HS-27A (cell line): ENCODE measurements at regions not wholly inside any gene's neighbourhood (a gene's known extent, or its start where the extent isn't known, plus 50 kb on each side); places are given as distances from the start of the nearest gene placed in this dataset.

Source experiments
- DNase-seq: peaks from one replicate; pipeline ENCODE4 v3.0.0-alpha.2; 2012; ENCODE audit warnings: low read depth, missing footprints

DNA sequence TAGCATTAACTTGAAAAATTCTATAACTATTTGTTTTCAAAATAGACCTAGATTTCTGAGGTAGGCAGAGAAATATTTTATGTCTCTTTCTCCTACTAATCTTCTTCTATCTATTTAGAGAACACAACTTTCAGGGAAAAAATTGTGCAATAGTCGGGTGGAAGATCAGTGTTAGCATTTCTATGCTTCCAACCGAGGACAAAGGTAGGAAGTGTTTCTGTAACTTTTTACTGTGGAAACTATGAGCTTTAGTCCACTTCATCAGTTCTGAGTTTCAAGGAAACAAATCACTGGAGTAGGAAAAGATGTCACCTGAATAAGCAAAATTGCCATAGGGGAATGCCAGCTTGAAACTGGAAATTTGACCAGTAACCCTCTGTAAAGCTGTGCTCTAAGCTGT, 207.7 kb upstream of the CTAGE1 start:
- no peak for DNase-seq

DNA sequence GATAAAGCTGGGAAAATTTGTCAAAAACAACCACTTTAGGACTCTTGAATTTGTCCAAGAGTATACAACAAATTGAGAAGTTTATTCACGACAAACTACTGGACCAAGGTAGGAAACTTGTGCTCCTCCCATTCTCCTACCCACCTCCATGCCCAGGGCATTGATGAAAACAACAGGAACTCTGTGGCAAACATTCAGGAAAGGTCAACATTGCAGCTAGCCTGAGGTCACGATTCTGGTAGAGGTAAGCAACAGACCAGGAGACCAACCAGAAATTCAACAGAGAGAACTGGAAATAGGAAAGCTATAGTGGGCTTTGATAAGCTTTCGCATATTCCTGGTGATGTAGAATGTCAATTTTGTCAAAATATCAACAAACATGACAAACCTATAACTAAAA, 209.1 kb upstream of the CTAGE1 start:
- DNase-seq = no peak

DNA sequence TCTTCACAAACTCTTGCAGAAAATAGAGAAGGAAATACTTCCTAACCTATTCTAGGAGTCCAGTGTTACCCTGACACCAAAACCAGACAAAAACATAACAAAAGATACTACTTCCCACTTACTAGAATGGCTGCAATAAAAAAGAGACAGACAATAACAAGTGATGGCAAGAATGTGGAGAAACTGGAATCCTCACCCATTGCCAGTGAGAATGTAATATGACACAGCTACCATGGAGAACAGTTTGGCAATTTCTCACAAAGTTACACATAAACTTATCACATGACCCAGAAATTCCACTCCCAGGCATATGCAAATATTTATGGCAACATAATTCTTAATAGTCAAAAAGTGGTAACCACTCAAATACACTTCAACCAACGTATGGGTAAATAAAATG, 209.8 kb upstream of the CTAGE1 start:
- DNase-seq = no peak

DNA sequence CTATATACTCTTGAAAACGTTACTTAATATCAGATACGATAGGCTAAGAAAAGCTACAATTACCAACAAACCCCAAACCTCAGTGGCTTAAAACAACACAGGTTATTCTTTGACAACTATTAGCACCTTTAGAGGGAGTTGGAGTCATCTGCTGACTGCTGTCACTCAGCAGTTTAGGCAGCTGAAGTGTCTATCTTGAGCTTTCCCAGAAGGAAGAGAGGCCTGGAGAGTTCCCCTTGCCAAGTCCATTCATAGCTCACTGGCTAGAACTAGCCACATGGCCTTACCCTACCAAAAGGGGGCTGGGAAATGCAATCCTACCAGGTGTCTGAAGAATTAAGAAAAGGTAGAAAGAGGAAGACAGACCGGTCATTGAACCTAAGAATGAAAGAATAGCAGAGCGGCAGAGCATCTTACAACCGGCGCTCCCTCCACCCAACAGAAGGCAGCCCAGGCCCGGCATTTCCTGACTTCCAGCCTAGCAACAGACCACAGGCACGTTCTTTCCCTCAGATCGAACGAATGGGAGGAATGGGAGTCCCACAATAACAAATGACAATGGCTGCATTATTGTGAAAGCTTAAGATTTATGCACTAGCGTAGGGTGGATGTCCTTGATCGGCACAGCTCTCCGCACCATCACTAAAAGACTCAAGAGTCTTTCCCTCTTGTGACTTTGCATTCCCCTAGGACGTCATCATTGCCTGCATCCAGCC, 211.2 kb upstream of the CTAGE1 start:
- DNase-seq = no peak

DNA sequence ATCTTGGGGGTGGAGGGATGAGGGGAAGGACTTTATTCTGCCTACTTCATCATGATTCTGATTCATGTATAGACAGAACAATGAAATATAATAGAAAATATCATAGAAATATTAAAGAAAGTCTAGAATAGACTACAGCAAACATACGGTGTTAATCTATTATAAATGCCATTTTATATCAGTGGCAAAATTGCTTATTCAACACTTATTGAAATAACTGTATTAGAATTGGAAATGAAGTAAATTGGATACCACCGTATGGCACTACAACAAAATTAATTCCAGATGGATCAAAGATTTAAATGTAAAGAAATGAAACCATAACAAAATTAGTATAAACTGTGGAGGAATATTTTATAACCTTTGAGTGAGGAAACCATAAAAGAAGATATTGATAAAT, 213.3 kb upstream of the CTAGE1 start:
- no peak for DNase-seq

DNA sequence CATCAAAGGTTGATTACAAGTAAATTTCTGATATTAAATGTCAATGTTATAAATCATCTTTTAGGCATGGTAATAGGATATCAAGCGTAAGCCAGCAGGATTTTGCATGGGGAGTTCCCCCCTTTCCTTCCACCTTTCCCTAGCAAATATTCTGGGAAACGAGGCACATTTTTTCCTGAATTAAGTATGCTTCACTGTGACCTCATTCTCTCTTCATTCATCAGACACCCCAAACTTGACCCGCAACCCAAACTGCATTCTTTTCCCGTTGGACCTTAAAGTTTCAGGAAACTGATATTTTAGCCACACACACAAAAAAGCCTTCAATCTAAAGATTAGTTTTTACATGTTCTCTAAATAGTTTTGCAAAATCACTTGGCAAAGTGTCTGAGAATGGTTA, 214.5 kb upstream of the CTAGE1 start:
- DNase-seq = peak; percentile 29

DNA sequence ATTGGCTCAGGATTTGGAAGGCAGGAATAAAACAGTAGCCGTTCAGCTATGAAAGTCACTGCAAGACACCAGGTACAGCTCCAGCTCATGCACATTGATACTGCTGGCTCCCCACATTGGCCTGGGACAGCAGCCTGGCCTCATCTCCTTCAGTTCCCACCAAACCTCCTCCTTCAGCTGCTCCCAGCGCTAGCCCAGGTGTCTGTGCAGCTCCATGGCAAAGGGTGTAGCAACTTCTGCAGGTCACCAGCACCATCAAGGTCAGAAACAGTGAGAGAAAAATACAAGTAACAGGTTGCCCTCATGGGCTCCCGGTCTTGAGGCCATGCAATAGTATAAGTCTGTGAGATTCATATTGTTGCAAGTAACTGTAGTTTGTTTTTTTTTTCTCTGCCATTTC, 216.7 kb upstream of the CTAGE1 start:
- DNase-seq = no peak

DNA sequence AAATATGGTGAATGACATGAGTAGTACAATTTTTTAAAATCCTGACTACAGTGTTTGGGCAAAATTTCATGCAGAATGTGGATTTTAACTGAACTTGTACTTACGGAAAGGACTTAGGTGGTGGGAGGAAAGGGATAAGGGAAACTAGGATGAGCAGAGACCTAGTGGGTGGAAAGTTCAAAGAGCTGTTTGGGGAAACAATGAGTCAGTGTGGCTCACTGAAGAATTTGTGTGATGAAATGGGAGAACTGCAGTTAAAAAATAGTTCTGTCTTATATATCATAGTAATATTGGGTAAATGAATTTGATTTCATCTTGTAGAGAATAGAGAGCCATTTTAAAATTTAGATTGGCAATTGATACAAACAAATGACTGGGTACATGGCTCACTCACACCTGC, 220.1 kb upstream of the CTAGE1 start:
- peak; percentile 49 for DNase-seq

DNA sequence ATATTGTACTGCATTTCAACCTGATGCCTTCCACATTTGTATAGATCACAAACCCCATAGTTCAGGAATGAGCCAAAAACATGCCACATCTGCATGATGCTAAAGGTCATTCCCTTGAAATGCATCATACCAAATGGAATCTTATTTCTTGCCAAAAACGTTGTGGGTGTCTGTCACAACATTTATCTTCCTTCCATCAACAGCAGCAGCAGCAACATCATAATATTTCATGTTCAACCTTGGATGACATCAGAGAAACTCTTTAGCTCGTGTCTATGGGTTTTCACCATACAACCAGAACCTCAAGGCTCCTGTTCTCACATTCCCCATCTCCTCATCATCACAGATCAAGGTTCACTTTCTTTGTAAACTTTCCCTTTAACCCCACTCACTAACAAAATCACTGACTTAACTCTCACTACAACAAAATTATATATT, 221.3 kb upstream of the CTAGE1 start:
- DNase-seq = peak; percentile 87

DNA sequence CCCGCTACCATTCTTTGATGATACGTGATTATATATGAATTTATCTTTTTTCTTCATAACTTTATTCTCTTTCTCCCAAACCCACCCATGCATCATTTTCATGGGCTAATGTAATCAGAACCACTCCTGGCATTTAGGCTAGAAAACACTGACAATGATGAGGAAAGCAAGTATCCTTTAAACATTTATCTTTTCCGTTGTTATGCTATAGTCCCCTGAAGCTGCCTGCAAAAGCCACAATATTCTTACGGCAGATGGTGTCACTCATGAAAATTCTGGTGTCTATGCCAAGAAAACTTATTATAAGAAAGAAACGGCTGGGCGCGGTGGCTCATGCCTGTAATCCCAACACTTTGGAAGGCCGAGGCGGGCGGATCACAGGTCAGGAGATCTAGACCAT, 221.8 kb upstream of the CTAGE1 start:
- DNase-seq = peak; percentile 30

DNA sequence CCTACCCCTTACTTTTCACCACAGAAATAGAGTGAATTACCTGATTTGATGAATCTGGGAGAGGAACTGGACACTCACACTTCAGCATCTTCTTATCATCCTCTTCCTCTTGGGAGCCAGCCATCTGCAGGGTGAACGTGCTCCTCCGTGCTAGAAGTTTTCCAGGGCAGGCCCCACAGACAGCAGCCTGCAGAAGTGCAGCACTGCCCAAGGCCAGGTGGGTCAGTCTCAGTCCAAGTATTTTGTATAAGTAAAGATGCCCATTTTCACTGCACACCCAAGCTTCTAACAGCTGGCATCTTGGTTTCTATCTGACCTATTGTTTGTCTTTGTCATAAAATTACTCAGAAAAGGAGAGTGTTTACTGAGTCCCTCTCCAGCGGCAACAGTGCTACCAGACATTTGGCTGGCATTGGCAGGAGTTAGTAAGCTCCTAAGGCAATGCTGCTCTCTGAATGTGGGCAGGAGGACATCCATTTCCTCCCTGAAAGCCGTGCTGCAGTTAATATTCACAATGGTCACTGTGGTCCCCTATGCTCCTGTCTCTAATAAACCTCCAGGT, 222.6 kb upstream of the CTAGE1 start:
- no peak for DNase-seq

DNA sequence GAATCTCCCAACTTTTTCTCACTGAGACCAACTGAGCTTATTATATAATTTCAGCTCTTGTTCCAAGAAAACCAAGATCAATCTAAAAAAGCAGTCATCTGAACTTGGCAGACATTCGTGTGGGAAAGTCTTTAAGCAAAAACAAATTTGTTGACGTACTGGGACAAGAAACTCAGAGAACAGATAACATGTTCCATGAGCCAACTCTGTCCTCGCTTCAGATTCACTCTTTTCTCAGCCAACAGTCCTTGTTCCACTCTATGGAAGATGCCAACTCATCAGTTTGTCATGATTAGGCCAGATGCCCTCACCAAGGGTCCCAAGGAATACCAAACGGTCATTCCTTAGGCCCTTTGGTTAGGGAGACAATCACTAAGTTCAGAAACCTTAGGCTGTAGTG, 224.2 kb upstream of the CTAGE1 start:
- no peak for DNase-seq

DNA sequence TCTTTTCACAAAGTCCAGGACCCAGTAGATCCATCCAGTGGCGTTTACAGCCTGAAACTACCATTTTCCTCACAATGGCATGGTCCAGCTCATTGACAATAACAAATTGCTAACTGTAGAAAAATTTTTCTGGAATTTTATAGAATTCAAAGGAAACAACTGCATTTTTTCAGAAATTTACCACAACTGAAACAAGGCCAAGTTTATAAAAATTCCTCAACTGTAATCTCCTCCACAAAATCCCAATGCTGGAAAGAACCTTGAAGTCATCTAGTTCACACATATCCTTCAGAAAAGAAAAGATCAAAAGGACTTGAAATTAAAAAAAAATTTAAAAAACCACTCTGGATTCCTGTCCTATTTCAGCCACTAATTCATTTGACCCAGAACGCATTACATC, 226.0 kb upstream of the CTAGE1 start:
- DNase-seq = peak; percentile 50

DNA sequence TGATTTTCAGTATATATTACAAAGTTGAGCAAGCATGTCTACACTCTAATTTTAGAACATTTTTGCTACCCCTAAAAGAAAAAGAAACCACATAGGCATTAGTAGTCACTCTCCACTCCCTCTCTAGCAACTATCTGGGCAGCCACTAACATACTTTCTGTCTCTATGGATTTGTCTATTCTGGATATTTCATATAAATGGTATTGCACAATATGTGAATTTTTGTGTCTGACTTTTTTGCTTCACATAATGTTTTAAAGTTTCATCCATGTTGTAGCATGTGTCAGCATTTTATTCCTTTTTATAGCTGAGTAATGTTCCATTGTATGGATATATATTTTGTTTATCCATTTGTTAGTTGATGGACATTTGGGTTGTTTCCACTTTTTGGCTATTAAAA, 232.5 kb upstream of the CTAGE1 start:
- DNase-seq = no peak

DNA sequence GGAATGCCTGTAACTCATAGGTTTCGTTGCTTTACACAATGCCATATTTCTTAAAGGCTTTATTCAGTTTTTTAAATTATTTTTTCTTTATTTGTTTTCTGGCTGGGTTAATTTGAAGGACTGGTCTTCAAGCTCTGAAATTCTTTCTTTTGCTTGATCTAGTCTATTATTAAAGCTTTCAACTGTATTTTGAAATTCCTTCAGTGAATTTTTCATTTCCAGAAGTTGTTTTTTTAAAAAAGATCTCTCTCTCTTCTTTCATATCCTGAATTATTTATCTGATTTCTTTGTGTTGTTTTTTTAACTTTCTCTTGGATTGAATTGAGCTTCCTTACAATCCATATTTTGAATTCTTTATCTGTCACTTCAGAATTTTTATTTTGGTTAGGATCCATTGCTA, 239.9 kb upstream of the CTAGE1 start:
- no peak for DNase-seq

DNA sequence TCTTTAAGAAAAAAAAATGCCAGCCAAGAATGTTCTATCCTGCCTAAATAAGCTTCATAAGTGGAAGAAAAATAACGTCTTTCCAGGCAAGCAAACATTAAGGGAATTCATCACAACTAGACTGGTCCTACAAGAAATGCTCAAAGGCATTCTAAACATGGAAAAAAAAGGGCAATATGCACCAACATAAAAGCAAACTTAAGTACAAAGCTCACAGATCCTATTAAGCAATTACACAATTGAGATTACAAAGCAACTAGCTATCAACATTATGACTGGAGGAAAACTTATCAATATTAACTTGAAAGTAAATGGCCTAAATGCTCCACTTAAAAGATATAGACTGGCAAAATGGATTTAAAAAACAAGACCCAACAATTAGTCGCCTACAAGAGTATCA, 240.6 kb upstream of the CTAGE1 start:
- no peak for DNase-seq

DNA sequence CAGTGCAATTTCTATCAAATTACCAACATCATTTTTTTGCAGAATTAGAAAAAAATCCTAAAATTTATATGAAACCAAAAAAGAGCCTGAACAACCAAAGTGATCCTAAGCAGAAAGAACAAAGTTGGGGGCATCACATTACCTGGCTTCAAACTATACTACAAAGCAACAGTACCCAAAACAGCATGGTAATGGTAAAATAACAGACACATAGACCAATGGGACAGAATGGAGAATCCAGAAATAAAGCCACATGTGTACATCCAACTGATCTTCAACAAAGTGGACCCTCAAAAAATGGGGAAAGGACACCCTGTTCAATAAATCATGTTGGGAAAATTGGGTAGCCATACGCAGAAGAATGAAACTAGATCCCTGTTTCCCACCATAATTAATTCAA, 245.7 kb upstream of the CTAGE1 start:
- no peak for DNase-seq

DNA sequence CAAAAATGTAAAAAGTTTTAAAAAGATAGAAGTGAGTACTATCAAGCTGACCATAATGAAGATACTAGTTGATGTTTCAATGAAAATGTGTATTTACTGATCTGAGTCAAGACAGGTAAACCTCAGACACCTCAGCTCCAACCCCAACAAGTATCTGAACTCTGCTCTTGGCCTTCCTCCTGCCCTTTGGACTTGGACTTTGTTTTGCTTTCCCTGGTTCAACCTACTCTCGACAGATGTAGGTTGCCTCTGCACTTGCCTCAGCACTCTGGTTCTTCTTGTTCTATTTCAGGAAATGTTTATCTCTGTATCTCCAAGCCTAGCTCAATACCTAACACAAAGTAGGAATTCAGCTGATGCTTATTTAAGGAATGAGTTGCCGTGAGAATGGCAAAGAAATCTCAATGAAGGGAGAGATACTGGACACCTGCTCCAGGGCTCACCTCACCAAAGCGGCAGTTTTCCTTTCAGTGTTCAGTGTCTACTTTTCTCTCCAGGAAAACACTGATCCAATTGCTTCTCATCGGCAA, 248.8 kb upstream of the CTAGE1 start:
- no peak for DNase-seq

DNA sequence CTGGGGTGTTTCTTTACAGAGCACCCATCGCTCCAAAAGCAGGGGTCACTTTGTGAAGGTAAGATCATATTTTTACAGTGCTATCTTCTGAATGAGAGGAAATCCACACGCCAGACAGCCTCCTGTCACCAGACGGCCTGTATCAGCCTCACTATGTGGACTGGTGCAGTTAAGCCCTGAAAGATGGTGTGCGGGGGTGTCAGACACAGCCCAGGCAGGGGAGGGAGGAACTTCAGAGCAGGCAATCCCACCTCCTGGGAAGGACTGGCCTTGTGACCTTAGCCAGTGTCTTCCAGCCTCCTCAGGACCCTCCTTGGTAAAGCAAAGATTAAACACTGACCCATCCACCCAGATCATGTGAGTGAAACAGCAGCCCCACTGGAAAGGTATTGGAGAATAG, 249.4 kb upstream of the CTAGE1 start:
- no peak for DNase-seq

DNA sequence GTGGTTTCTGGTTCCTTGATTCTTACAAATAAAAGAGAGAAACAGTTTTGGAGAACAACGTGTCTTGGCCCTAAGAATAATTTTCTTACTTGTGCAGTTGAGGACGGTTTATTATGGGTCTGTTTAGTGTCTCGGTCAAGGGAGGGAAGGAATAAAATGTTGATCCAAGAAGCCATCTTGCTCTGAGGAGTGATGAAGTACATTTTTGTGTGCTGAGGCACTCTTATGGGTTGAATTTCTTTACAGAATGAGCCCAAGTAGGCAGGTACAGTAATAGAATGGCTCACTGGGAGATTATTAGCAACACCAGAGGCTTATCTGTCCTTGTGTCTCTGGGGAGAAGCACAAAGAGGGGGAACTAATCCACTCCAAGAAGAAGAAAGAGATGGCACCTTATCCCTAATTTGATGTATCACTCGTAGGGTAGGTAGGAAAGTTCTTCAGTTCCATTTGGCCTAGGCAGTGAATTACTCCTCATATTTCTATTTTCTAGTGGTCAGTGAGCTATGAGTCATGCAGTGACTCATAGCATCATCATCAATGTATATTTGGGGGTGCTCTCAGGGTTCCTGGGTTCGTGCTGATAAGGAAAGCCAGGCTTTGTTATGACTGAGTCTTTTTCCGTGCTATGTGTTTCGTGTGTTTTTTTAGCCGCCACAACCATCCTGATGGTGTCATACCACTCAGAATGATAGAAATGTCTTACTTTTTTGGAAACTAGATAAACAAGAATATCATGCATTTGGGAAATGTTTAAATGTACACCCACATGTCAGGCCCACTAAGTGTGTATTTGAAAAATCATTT, 250.1 kb upstream of the CTAGE1 start:
- DNase-seq = peak; percentile 98

DNA sequence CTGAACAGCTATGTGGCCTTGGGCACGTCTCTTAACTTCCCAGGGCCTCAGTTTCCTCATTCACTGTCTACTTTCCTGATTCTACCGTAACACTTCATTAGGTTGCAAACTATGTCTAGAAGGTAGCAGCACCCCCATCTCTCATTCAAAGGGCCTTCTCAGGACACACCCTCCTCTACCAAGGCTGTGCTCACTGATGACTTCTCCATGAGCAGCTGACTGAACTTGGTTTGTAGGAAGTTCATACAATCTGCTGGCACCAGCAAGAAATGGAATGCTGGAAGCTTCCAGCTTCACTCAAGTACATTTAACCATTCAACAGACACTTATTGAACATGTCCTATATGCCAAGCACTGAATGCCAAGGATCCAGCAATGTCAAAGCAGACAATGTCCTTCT, 250.8 kb upstream of the CTAGE1 start:
- no peak for DNase-seq

DNA sequence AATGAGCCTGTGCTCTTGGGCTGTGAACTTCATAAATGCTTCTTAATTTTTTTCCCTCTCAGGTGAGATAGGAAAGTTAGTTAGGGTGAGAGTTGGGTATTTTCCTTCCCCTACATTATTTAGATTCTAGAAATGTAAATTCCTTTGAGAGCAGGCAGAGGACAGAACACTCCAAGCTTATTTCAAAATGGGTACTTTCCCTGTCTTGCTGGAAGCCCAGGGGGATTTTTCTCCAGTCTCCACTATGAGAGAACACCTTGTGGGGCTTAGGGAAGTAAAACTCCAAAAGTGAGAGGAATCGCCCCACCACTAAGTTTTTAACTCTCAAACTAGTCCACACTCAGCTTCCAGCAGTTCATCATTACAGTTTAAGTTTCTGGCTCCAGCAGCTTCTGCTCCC, 253.2 kb upstream of the CTAGE1 start:
- no peak for DNase-seq

DNA sequence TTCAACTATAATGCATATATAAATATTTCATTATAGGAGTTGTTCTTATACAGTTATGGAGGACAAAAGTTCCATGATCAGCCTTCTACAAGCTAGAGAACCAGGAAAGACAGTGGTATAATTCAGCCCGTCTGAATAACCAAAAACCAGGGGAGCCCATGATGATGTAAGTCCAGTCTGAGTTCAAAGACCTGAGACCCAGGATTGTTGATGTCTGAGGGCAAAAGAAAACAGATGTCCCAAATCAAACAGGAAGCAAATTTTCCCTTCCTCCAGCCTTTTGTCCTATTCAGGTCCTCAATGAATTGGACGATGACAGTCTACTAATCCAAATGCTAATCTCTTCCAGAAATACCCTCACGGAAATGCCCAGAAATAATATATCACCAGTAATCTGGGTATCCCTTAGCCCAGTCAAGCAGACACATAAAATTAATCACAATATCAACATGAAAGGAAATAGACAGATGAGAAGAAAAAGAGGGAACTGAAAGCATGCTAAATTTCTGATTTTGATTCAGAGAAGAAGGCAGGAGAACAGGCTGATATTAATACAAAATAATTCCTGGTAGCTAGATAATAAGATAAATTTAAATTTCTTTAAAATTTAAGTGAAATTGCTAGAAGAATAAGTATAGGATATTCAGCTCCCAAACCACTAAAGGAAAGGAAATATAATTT, 255.6 kb upstream of the CTAGE1 start:
- no peak for DNase-seq
